Natural killer cell (primary cell): ENCODE measurements at regions not wholly inside any gene's neighbourhood (a gene's known extent, or its start where the extent isn't known, plus 50 kb on each side); places are given as distances from the start of the nearest gene placed in this dataset.

Experiments used
- ATAC-seq, 3 donors: fragments of 150-1000 bp in 2 of 3; fragments of 200-7000 bp in 1 of 3; cut with Tn5 transposase; 1 replicate in 1 of 3; 2 replicates in 2 of 3; pipeline ENCODE4 v1.10.0; 2021; ENCODE audit warnings: mild to moderate bottlenecking in 2 of 3, moderate library complexity in 2 of 3
- DNase-seq, 2 donors: peaks; one replicate each; pipeline versions ENCODE4 v3.0.0 to v3.0.0-alpha.2; 2013 to 2021; ENCODE audit warnings: mixed read lengths in 1 of 2
- H3K27ac ChIP-seq: one replicate; pipeline ENCODE4 v1.5.1; 2013; ENCODE audit warnings: mild to moderate bottlenecking, low read length
- H3K27me3 ChIP-seq: one replicate; pipeline ENCODE4 v1.6.1; 2013; ENCODE audit warnings: low read length; ENCODE audit not compliant: control insufficient read depth, insufficient read depth
- H3K36me3 ChIP-seq: one replicate; pipeline ENCODE4 v1.6.1; 2013; ENCODE audit warnings: low read length; ENCODE audit not compliant: control insufficient read depth, insufficient read depth
- H3K4me1 ChIP-seq: one replicate; pipeline ENCODE4 v1.6.1; 2013; ENCODE audit warnings: low read length; ENCODE audit not compliant: control insufficient read depth, insufficient read depth
- H3K4me3 ChIP-seq: one replicate; pipeline ENCODE4 v1.5.1; 2013; ENCODE audit warnings: low read length
- H3K9me3 ChIP-seq: one replicate; pipeline ENCODE4 v1.6.1; 2013; ENCODE audit warnings: low read length; ENCODE audit not compliant: control insufficient read depth, insufficient read depth
- H3K27ac Mint-ChIP-seq, 2 donors: one replicate each; pipeline ENCODE4 v1.8.0; 2022; ENCODE audit warnings: mild to moderate bottlenecking in 2 of 2, mixed read lengths in 2 of 2, moderate library complexity in 1 of 2
- H3K27me3 Mint-ChIP-seq, 2 donors: one replicate each; pipeline ENCODE4 v1.8.0; 2022; ENCODE audit warnings: low read depth in 2 of 2, mixed read lengths in 2 of 2
- H3K36me3 Mint-ChIP-seq: one replicate; pipeline ENCODE4 v1.8.0; 2022; ENCODE audit warnings: mixed read lengths
- H3K4me1 Mint-ChIP-seq, 2 donors: one replicate each; pipeline ENCODE4 v1.8.0; 2022; ENCODE audit warnings: mixed read lengths in 2 of 2
- H3K4me3 Mint-ChIP-seq: one replicate; pipeline ENCODE4 v1.8.0; 2022; ENCODE audit warnings: mild to moderate bottlenecking, moderate library complexity, mixed read lengths
- H3K9me3 Mint-ChIP-seq, 2 donors: one replicate each; pipeline ENCODE4 v1.8.0; 2022; ENCODE audit warnings: mixed read lengths in 2 of 2
- CTCF ChIP-seq: fragments of 200-600 bp; IDR thresholded peaks from one replicate; pipeline ENCODE4 v1.8.0; 2022; ENCODE audit warnings: antibody characterized with exemption
- WGBS: methylation state at CpG from one replicate; pipeline ENCODE4 v1.1.7; 2013; ENCODE audit warnings: missing lambda C conversion rate; ENCODE audit not compliant: insufficient coverage; 5-methylcytosine and 5-hydroxymethylcytosine counted together
- intact Hi-C: fragments of 100-400 bp; cut with micrococcal nuclease; formaldehyde crosslinking; loops from one replicate; pipeline ENCODE4 v1.14.2; 2022

- H3K27ac Mint-ChIP-seq: no peak overlapping the region
- TF ChIP-seq CTCF: no peak
- Histone ChIP-seq H3K27ac (no peak overlapping the region), H3K27me3 (no peaks in the 10 kb centered on the region), H3K4me3 (no peak overlapping the region), H3K9me3 (no peaks in the 10 kb centered on the region), H3K4me1 (no peaks in the 10 kb centered on the region), H3K36me3 (no peaks in the 10 kb centered on the region)
- DNase-seq (peak in 1 of 2 donors; percentile 37), ATAC-seq (no peak)
- intact Hi-C loops: no loop called here
- H3K9me3 Mint-ChIP-seq: no peaks in the 10 kb centered on the region
- no peaks in the 10 kb centered on the region for H3K36me3 Mint-ChIP-seq
- 93% methylated on average over 1 of the region's 1 CpG for WGBS
- no peak overlapping the region for H3K4me3 Mint-ChIP-seq
- peaks cover 0 to 3% of the 10 kb centered on the region in 2 donors for H3K27me3 Mint-ChIP-seq
- no peaks in the 10 kb centered on the region for H3K4me1 Mint-ChIP-seq
Measured at GRCh38 chr5:56681346-56681745, 134.0 kb upstream of the MAP3K1 start.

- no peak for TF ChIP-seq CTCF
- H3K4me1 Mint-ChIP-seq: no peaks in the 10 kb centered on the region
- DNase-seq (no peak), ATAC-seq (no peak)
- Histone ChIP-seq H3K27ac (no peak overlapping the region), H3K27me3 (no peaks in the 10 kb centered on the region), H3K9me3 (no peaks in the 10 kb centered on the region), H3K4me3 (no peak overlapping the region), H3K36me3 (no peaks in the 10 kb centered on the region), H3K4me1 (no peaks in the 10 kb centered on the region)
- H3K27ac Mint-ChIP-seq: no peak overlapping the region
- intact Hi-C loops: no loop called here
- H3K9me3 Mint-ChIP-seq: no peaks in the 10 kb centered on the region
- 92% methylated on average over 2 of the region's 2 CpGs for WGBS
- peaks cover 0 to 3% of the 10 kb centered on the region in 2 donors for H3K27me3 Mint-ChIP-seq
- no peak overlapping the region for H3K4me3 Mint-ChIP-seq
- H3K36me3 Mint-ChIP-seq: no peaks in the 10 kb centered on the region
Measured at GRCh38 chr5:56680731-56681130, 134.6 kb upstream of the MAP3K1 start.

GRCh38 chr5:56677690-56678305 lies 137.6 kb upstream of the MAP3K1 start:
- H3K9me3 ChIP-seq: no peaks in the 10 kb centered on the region
- H3K36me3 Mint-ChIP-seq: no peaks in the 10 kb centered on the region
- H3K27ac ChIP-seq: no peak overlapping the region
- H3K4me3 Mint-ChIP-seq: no peak overlapping the region
- no peaks in the 10 kb centered on the region for H3K9me3 Mint-ChIP-seq
- no peaks in the 10 kb centered on the region for H3K36me3 ChIP-seq
- H3K4me3 ChIP-seq: no peak overlapping the region
- WGBS: 100% methylated on average over 1 of the region's 2 CpGs
- peaks cover 0 to 9% of the 10 kb centered on the region in 2 donors for H3K27me3 Mint-ChIP-seq
- ATAC-seq: no peak
- peaks cover 3% of the 10 kb centered on the region for H3K4me1 ChIP-seq
- no peak for TF ChIP-seq CTCF
- no peak overlapping the region for H3K27ac Mint-ChIP-seq
- intact Hi-C loops: no loop called here
- DNase-seq: no peak
- H3K4me1 Mint-ChIP-seq: peaks cover 0 to 6% of the 10 kb centered on the region in 2 donors
- H3K27me3 ChIP-seq: no peaks in the 10 kb centered on the region
